Keratinocyte (primary cell): ENCODE measurements at regions not wholly inside any gene's neighbourhood (a gene's known extent, or its start where the extent isn't known, plus 50 kb on each side); places are given as distances from the start of the nearest gene placed in this dataset.

Experiments
- DNase-seq: peaks from one replicate; pipeline ENCODE4 v3.0.0-alpha.2; 2011; ENCODE audit warnings: low read depth, missing footprints, low spot score
- FAIRE-seq: peaks from 2 replicates; lab custom pipeline; 2011; peaks lifted over from hg19 to GRCh38; lab: Jason Lieb, UNC
- H2AFZ ChIP-seq: 2 replicates; pipeline ENCODE4 v1.6.0; 2012; ENCODE audit warnings: low read length, control low read depth, inconsistent platforms; ENCODE audit not compliant: control insufficient read depth
- H3K27ac ChIP-seq: 2 replicates; pipeline ENCODE4 v1.5.1; 2011; ENCODE audit warnings: low read length; ENCODE audit not compliant: control insufficient read depth, insufficient read depth
- H3K27me3 ChIP-seq: 3 replicates; pipeline ENCODE4 v1.6.0; 2011; ENCODE audit warnings: low read length; ENCODE audit not compliant: control insufficient read depth, insufficient read depth; ENCODE audit errors: extremely low read depth
- H3K36me3 ChIP-seq, 2 experiments: 2 replicates in 1 of 2; 3 replicates in 1 of 2; pipeline ENCODE4 v1.5.1; 2011; ENCODE audit warnings: low read length in 2 of 2, mild to moderate bottlenecking in 1 of 2; ENCODE audit not compliant: control insufficient read depth in 2 of 2, insufficient read depth in 2 of 2; ENCODE audit errors: extremely low read depth in 1 of 2
- H3K4me1 ChIP-seq: 3 replicates; pipeline ENCODE4 v1.5.1; 2011; ENCODE audit warnings: low read length; ENCODE audit not compliant: control insufficient read depth, insufficient read depth; ENCODE audit errors: extremely low read depth
- H3K4me2 ChIP-seq: 3 replicates; pipeline ENCODE4 v1.6.0; 2011; ENCODE audit warnings: low read depth, low read length; ENCODE audit not compliant: control insufficient read depth, insufficient read depth; ENCODE audit errors: extremely low read depth
- H3K4me3 ChIP-seq, 3 experiments: fragments of 200-600 bp in 1 of 3; sonication (generic) in 1 of 3; 2 replicates in 2 of 3; 3 replicates in 1 of 3; pipeline ENCODE4 v1.5.1; 2011 to 2016; ENCODE audit warnings: low read length in 3 of 3, mild to moderate bottlenecking in 3 of 3, control low read depth in 2 of 3, inconsistent platforms in 1 of 3, low read depth in 1 of 3, mixed read lengths in 1 of 3, mixed run types in 1 of 3, moderate library complexity in 1 of 3; ENCODE audit not compliant: control insufficient read depth in 2 of 3, insufficient read depth in 2 of 3; ENCODE audit errors: extremely low read depth in 1 of 3
- H3K79me2 ChIP-seq: 2 replicates; pipeline ENCODE4 v1.6.0; 2012; ENCODE audit warnings: low read length; ENCODE audit not compliant: control insufficient read depth, insufficient read depth
- H3K9ac ChIP-seq: 3 replicates; pipeline ENCODE4 v1.6.0; 2011; ENCODE audit warnings: low read length; ENCODE audit not compliant: control insufficient read depth, insufficient read depth; ENCODE audit errors: extremely low read depth
- H3K9me1 ChIP-seq: 3 replicates; pipeline ENCODE4 v1.6.0; 2011; ENCODE audit warnings: low read length; ENCODE audit not compliant: control insufficient read depth, insufficient read depth; ENCODE audit errors: extremely low read depth
- H3K9me3 ChIP-seq: 2 replicates; pipeline ENCODE4 v1.5.1; 2012; ENCODE audit warnings: low read depth, low read length; ENCODE audit not compliant: control insufficient read depth
- H4K20me1 ChIP-seq: 3 replicates; pipeline ENCODE4 v1.6.0; 2011; ENCODE audit warnings: low read length; ENCODE audit not compliant: control insufficient read depth, insufficient read depth; ENCODE audit errors: extremely low read depth
- CTCF ChIP-seq, 3 experiments: IDR thresholded peaks in 1 of 3; conservative IDR thresholded peaks in 1 of 3; optimal IDR thresholded peaks in 1 of 3; 2 replicates in 2 of 3; 3 replicates in 1 of 3; pipeline versions ENCODE3 to v1.5.1; 2011; ENCODE audit warnings: low read length in 3 of 3, mild to moderate bottlenecking in 3 of 3, moderate library complexity in 2 of 3, control low read depth in 1 of 3, inconsistent platforms in 1 of 3; ENCODE audit not compliant: insufficient read depth in 2 of 3; ENCODE audit errors: extremely low read depth in 1 of 3
- EZH2 ChIP-seq: IDR thresholded peaks from one replicate; pipeline ENCODE4 v1.6.1; 2012; ENCODE audit warnings: inconsistent platforms, mild to moderate bottlenecking, low read length, moderate library complexity
- dilution Hi-C: fragments of 300-500 bp; cut with MboI; formaldehyde crosslinking; loops from one replicate; pipeline ENCODE4 v1.7.0; 2020; ENCODE audit warnings: low sequenced_read_pairs; ENCODE audit not compliant: extremely low pct_ligation_motif_present

- Histone ChIP-seq H3K9ac (no peak overlapping the region), H3K27ac (peak overlapping the region; percentile 58), H3K36me3 (no peaks in the 10 kb centered on the region), H4K20me1 (no peaks in the 10 kb centered on the region), H3K4me2 (peak overlapping the region; percentile 25), H3K79me2 (no peaks in the 10 kb centered on the region), H3K9me1 (no peaks in the 10 kb centered on the region), H2AFZ (no peak overlapping the region), H3K9me3 (no peaks in the 10 kb centered on the region), H3K27me3 (no peaks in the 10 kb centered on the region), H3K4me3 (no peak overlapping the region), H3K4me1 (peaks cover 23% of the 10 kb centered on the region)
- dilution Hi-C loops, result no loop called here
- TF ChIP-seq EZH2, result no peak
- TF ChIP-seq CTCF (optimal IDR thresholded peaks at IDR 0.05 in 1 of 3, IDR thresholded peaks at IDR 0.05 in 1 of 3, conservative IDR thresholded peaks at IDR 0.05 in 1 of 3; ENCODE audit: extremely low read depth in 1 of 3, insufficient read depth in 2 of 3, low read length in 3 of 3), result no peak
- DNase-seq (peak; percentile 77), FAIRE-seq (peak; percentile 96)
Measured at GRCh38 chr12:127272864-127273263, 994.1 kb upstream of the TMEM132C start.

GRCh38 chr12:127273626-127274025 is 993.3 kb upstream of the TMEM132C start:
- dilution Hi-C loops, result no loop called here
- Histone ChIP-seq H3K4me2 (peak overlapping the region; percentile 11), H3K36me3 (no peaks in the 10 kb centered on the region), H3K9ac (no peak overlapping the region), H3K9me1 (no peaks in the 10 kb centered on the region), H3K79me2 (no peaks in the 10 kb centered on the region), H3K9me3 (no peaks in the 10 kb centered on the region), H3K4me3 (no peak overlapping the region), H2AFZ (no peak overlapping the region), H4K20me1 (no peaks in the 10 kb centered on the region), H3K4me1 (peaks cover 23% of the 10 kb centered on the region), H3K27ac (peak overlapping the region; percentile 47), H3K27me3 (no peaks in the 10 kb centered on the region)
- TF ChIP-seq EZH2, result no peak
- FAIRE-seq (peak; percentile 90), DNase-seq (no peak)

- TF ChIP-seq CTCF (optimal IDR thresholded peaks at IDR 0.05 in 1 of 3, IDR thresholded peaks at IDR 0.05 in 1 of 3, conservative IDR thresholded peaks at IDR 0.05 in 1 of 3; ENCODE audit: extremely low read depth in 1 of 3, insufficient read depth in 2 of 3, low read length in 3 of 3) (no peak), EZH2 (no peak)
- no peaks in the 10 kb centered on the region for H4K20me1 ChIP-seq
- no peak overlapping the region for H3K4me3 ChIP-seq
- no peaks in the 10 kb centered on the region for H3K36me3 ChIP-seq
- H3K9me1 ChIP-seq, result no peaks in the 10 kb centered on the region
- no peak overlapping the region for H3K4me2 ChIP-seq
- peaks cover 19% of the 10 kb centered on the region for H3K4me1 ChIP-seq
- no peaks in the 10 kb centered on the region for H3K27me3 ChIP-seq
- H3K9ac ChIP-seq, result no peak overlapping the region
- no peaks in the 10 kb centered on the region for H3K79me2 ChIP-seq
- DNase-seq (no peak), FAIRE-seq (no peak)
- no peak overlapping the region for H3K27ac ChIP-seq
- H3K9me3 ChIP-seq, result no peaks in the 10 kb centered on the region
- dilution Hi-C loops, result no loop called here
- no peak overlapping the region for H2AFZ ChIP-seq
Measured at GRCh38 chr12:127275416-127275815, 991.6 kb upstream of the TMEM132C start.
